Stomach smooth muscle (tissue), 2 donors: ENCODE measurements at regions not wholly inside any gene's neighbourhood (a gene's known extent, or its start where the extent isn't known, plus 50 kb on each side); places are given as distances from the start of the nearest gene placed in this dataset.

Experiments
- H3K27ac ChIP-seq: one replicate; pipeline ENCODE4 v1.7.0; 2013; ENCODE audit warnings: mild to moderate bottlenecking, low read length, inconsistent platforms
- H3K27me3 ChIP-seq, 2 donors: one replicate each; pipeline ENCODE4 v1.7.0; 2013; ENCODE audit warnings: low read length in 2 of 2; ENCODE audit not compliant: insufficient read depth in 2 of 2, control insufficient read depth in 1 of 2
- H3K36me3 ChIP-seq, 2 donors: one replicate each; pipeline ENCODE4 v1.7.0; 2013; ENCODE audit warnings: low read length in 2 of 2; ENCODE audit not compliant: control insufficient read depth in 2 of 2, insufficient read depth in 2 of 2
- H3K4me1 ChIP-seq: one replicate; pipeline ENCODE4 v1.7.0; 2013; ENCODE audit warnings: low read length; ENCODE audit not compliant: control insufficient read depth, insufficient read depth
- H3K4me3 ChIP-seq, 2 donors: one replicate each; pipeline ENCODE4 v1.7.0; 2013; ENCODE audit warnings: low read length in 2 of 2
- H3K9ac ChIP-seq, 2 donors: one replicate each; pipeline ENCODE4 v1.7.0; 2013; ENCODE audit warnings: low read length in 2 of 2, mild to moderate bottlenecking in 1 of 2
- H3K9me3 ChIP-seq, 2 donors: one replicate each; pipeline ENCODE4 v1.7.0; 2013; ENCODE audit warnings: low read length in 2 of 2; ENCODE audit not compliant: control insufficient read depth in 2 of 2
- donor health status: healthy.
- donor health status: Pancreatic carcinoma.

GRCh38 chr2:107393516-107393915, 433.2 kb upstream of the RGPD4 start:
- no peaks in the 10 kb centered on the region for H3K27me3 ChIP-seq
- no peak overlapping the region for H3K4me3 ChIP-seq
- no peak overlapping the region for H3K27ac ChIP-seq
- H3K9me3 ChIP-seq: no peaks in the 10 kb centered on the region
- H3K4me1 ChIP-seq: no peaks in the 10 kb centered on the region
- no peaks in the 10 kb centered on the region for H3K36me3 ChIP-seq
- no peak overlapping the region for H3K9ac ChIP-seq

DNA sequence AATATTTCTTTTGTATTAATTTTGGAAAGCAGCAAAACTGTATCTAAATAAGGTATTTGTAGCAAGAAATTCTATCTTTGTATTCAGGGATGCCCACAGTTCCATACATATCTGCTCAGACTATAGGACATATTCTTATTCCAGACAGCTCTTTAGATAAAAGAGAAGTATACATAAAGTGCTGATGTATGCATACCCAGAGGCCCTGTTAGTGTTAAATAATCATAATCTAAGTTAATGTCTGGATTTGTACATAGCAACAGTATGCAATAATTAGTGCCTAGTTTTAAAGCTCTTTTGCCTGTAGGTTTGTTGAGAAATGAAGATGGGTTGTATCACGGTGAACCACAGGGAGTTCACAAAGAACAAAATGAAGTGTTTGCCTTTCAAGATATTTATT, 428.0 kb upstream of the RGPD4 start:
- H3K36me3 ChIP-seq: no peaks in the 10 kb centered on the region
- H3K4me1 ChIP-seq: no peaks in the 10 kb centered on the region
- H3K4me3 ChIP-seq: no peak overlapping the region
- no peak overlapping the region for H3K9ac ChIP-seq
- H3K27ac ChIP-seq: no peak overlapping the region
- H3K9me3 ChIP-seq: no peaks in the 10 kb centered on the region
- no peaks in the 10 kb centered on the region for H3K27me3 ChIP-seq

DNA sequence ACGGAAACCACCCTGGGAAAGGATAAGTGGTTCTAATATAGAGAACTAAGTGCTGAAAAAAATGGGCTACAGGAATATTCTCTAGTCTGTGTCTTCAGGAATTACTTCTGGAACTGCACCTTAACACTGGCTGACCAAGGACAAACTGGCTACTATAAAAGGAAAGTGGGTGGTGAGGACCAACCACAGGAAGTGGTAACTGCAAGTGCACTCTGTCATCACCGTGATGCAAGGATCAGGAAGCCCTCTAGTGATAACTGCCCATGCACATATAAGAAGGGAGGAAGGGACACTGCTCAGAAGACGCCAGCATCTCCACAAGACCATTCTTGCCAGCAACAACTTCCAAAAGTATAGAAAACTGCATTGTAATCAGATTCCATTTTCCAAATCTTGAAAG, 424.4 kb upstream of the RGPD4 start:
- H3K9me3 ChIP-seq: no peaks in the 10 kb centered on the region

DNA sequence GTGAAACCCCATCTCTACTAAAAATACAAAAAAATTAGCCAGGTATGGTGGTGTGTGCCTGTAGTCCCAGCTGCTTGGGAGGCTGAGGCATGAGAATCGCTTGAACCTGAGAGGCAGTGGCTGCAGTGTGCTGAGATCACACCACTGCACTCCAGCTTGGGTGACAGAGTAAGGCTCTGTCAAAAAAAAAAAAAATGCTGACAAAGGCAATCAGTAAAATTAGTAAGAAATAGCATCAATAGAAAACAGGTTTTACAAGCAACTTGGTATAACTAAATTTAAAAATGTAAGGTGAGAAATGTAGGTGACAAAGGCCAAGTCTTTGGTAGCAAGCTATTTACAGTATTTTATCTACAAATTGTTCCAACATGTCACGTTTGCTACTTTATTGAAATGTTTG, 421.4 kb upstream of the RGPD4 start:
- H3K9me3 ChIP-seq: no peaks in the 10 kb centered on the region
- H3K27me3 ChIP-seq: no peaks in the 10 kb centered on the region
- H3K27ac ChIP-seq: no peak overlapping the region
- H3K4me3 ChIP-seq: no peak overlapping the region
- no peaks in the 10 kb centered on the region for H3K4me1 ChIP-seq
- H3K36me3 ChIP-seq: no peaks in the 10 kb centered on the region
- no peak overlapping the region for H3K9ac ChIP-seq

More for the DNA sequence above, 424.4 kb upstream of the RGPD4 start:
- H3K27me3 ChIP-seq: no peaks in the 10 kb centered on the region
- H3K27ac ChIP-seq: no peak overlapping the region
- no peak overlapping the region for H3K4me3 ChIP-seq
- no peak overlapping the region for H3K9ac ChIP-seq
- H3K4me1 ChIP-seq: no peaks in the 10 kb centered on the region
- no peaks in the 10 kb centered on the region for H3K36me3 ChIP-seq

DNA sequence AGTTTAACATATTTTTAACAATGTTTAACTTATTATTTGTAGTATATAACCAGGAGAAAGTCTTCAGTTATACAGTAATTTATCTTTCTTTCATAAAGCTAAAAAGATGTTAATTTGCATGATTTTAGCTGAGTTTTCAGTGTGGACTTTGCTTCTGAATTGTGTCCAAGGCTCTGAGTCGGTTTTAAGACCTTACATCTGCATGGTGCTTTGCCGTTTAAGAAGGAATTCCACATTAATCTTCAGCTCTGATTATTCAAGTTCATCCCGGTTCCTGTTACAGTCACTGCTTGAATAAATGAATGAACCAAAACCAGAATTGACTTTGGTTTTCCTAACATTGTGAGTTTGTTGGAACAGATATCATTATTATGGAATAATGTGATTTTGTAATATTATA, 419.7 kb upstream of the RGPD4 start:
- H3K4me3 ChIP-seq: no peak overlapping the region

GRCh38 chr2:107407974-107408373, 418.7 kb upstream of the RGPD4 start:
- no peak overlapping the region for H3K27ac ChIP-seq
- no peak overlapping the region for H3K4me3 ChIP-seq
- H3K4me1 ChIP-seq: no peaks in the 10 kb centered on the region
- no peak overlapping the region for H3K9ac ChIP-seq
- no peaks in the 10 kb centered on the region for H3K36me3 ChIP-seq
- H3K9me3 ChIP-seq: no peaks in the 10 kb centered on the region
- H3K27me3 ChIP-seq: no peaks in the 10 kb centered on the region

More for the DNA sequence above, 419.7 kb upstream of the RGPD4 start:
- Histone ChIP-seq H3K9me3 (no peaks in the 10 kb centered on the region), H3K36me3 (no peaks in the 10 kb centered on the region), H3K27ac (no peak overlapping the region), H3K9ac (no peak overlapping the region), H3K27me3 (no peaks in the 10 kb centered on the region), H3K4me1 (no peaks in the 10 kb centered on the region)

DNA sequence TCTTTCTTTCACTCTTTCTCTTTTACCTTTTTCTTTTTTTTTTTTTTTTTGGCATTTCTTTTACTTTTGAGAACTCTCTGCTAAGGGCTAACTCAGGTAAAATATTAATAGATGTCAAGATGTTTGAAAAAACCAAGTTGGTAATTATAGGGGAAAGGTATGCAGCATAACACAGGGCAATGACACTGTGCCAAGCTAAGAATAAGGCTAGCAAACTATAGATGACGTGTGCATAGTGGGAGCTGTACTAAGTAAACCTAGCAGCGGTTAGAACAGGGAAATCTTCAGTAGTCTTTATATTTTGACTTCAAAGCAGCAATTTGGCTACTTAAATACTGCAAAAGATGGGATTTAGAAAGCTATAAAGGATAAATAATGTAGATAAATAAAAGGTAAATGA, 415.4 kb upstream of the RGPD4 start:
- no peak overlapping the region for H3K9ac ChIP-seq
- H3K27me3 ChIP-seq: no peaks in the 10 kb centered on the region
- H3K4me1 ChIP-seq: no peaks in the 10 kb centered on the region
- no peaks in the 10 kb centered on the region for H3K36me3 ChIP-seq
- no peak overlapping the region for H3K27ac ChIP-seq
- no peaks in the 10 kb centered on the region for H3K9me3 ChIP-seq
- H3K4me3 ChIP-seq: no peak overlapping the region

DNA sequence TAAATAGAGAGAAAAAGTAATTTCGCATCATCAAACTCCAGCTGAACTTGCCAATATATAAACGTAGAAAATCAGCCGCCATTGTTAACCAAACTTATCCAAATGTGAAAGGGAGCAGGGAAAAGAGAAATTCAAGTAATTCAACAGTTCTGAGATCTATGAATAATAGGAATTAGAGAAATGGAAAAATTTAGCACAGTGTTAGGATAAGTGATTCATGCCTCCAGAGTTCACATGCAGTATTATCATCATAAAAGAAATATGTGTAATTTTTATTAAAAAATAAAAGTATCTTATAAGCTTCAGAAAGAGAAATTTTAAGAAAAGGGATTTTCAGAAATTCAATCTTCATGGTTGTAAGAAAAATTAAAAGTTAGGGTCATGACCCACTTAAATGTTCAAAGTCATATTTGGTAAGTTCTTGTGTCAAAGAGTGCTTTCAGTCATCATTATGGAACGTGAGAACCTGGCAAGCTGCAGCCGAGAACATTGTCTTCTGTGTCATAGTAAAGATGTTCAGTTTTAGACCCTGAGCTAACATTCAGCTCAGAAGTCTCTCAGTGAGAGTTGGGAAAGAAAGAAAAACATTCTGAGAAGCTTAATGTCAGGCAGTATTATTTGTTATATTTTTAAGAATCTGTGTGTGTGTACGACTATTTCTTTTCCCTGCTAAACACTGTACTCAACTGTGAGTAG, 414.3 kb upstream of the RGPD4 start:
- Histone ChIP-seq H3K27ac (no peak overlapping the region), H3K36me3 (no peaks in the 10 kb centered on the region)

GRCh38 chr2:107412981-107413380, 413.7 kb upstream of the RGPD4 start:
- Histone ChIP-seq H3K9ac (no peak overlapping the region), H3K27me3 (no peaks in the 10 kb centered on the region), H3K9me3 (no peaks in the 10 kb centered on the region), H3K4me1 (no peaks in the 10 kb centered on the region), H3K4me3 (no peak overlapping the region), H3K36me3 (no peaks in the 10 kb centered on the region), H3K27ac (no peak overlapping the region)

More for the DNA sequence above, 414.3 kb upstream of the RGPD4 start:
- Histone ChIP-seq H3K4me3 (no peak overlapping the region), H3K9me3 (no peaks in the 10 kb centered on the region), H3K27me3 (no peaks in the 10 kb centered on the region), H3K9ac (no peak overlapping the region), H3K4me1 (no peaks in the 10 kb centered on the region)

DNA sequence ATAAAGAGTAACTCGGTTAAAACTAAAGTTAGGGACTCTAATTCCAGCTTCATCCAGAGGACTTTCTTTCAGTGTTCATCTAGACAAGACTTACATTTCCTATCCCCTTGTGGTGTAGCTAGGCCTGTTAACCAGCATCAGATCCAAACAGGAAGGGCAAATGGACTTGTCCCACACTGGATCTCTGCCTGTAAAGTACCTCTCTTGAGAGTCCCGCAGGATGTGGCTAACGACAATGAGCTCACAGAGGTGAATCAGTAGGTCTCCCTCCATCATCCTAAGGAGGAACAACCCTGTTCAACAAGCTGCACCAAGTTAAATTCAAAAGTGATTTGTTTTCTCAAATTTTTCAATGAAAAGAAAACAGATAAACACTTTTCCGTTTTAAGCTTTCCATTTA, 412.3 kb upstream of the RGPD4 start:
- H3K9ac ChIP-seq: no peak overlapping the region
- H3K27me3 ChIP-seq: no peaks in the 10 kb centered on the region
- H3K9me3 ChIP-seq: no peaks in the 10 kb centered on the region
- H3K4me1 ChIP-seq: peaks cover 3% of the 10 kb centered on the region
- no peak overlapping the region for H3K27ac ChIP-seq
- no peaks in the 10 kb centered on the region for H3K36me3 ChIP-seq
- H3K4me3 ChIP-seq: no peak overlapping the region

DNA sequence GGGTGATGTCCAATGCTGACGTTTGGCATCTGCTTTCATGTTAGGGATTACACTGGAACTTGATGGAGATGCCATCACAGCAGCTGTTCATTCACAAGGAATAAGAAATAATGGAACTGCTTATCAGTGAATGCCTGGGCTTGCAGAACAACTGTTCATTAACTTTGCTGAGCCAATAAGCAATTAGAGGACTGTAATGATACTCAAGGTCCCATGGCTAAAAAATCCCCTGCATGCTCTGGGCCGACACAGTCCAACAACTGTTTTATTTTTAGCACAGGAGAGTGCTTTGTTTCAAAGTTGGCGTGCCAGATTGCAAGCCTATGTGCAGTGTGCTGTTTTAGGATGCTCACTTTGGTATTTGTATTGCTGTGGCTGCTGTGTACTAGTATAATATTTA, 408.0 kb upstream of the RGPD4 start:
- H3K27ac ChIP-seq: no peak overlapping the region
- no peaks in the 10 kb centered on the region for H3K9me3 ChIP-seq
- peaks cover 3% of the 10 kb centered on the region for H3K4me1 ChIP-seq
- H3K9ac ChIP-seq: no peak overlapping the region
- H3K27me3 ChIP-seq: no peaks in the 10 kb centered on the region
- no peaks in the 10 kb centered on the region for H3K36me3 ChIP-seq
- no peak overlapping the region for H3K4me3 ChIP-seq
